Breast epithelium (tissue), 3 donors: ENCODE measurements at regions not wholly inside any gene's neighbourhood (a gene's known extent, or its start where the extent isn't known, plus 50 kb on each side); places are given as distances from the start of the nearest gene placed in this dataset.

ENCODE experiments used
- CTCF ChIP-seq, 3 donors: fragments of 450-650 bp; IDR thresholded peaks; one replicate each; pipeline ENCODE4 v1.5.1; 2016 to 2017; ENCODE audit warnings: antibody characterized with exemption in 3 of 3, mild to moderate bottlenecking in 3 of 3, moderate library complexity in 3 of 3
- POLR2AphosphoS5 ChIP-seq, 3 donors: sonication (generic); formaldehyde crosslinking; IDR thresholded peaks; one replicate each; pipeline ENCODE4 v1.6.1; 2017; ENCODE audit warnings: antibody characterized with exemption in 3 of 3

- TF ChIP-seq CTCF (IDR thresholded peaks at IDR 0.05): no peak
- TF ChIP-seq POLR2AphosphoS5 (IDR thresholded peaks at IDR 0.05): no peak
Observed at GRCh38 chr20:39298121-39298520, 336.0 kb downstream of the DHX35 start.
